Liver (tissue), 7 donors: ENCODE measurements at regions not wholly inside any gene's neighbourhood (a gene's known extent, or its start where the extent isn't known, plus 50 kb on each side); places are given as distances from the start of the nearest gene placed in this dataset.

Experiments
- DNase-seq: peaks from one replicate; pipeline ENCODE4 v3.0.0-alpha.2; 2017; ENCODE audit warnings: low spot score
- H3K27ac ChIP-seq, 2 donors: one replicate each; pipeline ENCODE4 v1.7.0; 2013; ENCODE audit warnings: inconsistent platforms in 2 of 2, low read length in 2 of 2, control low read depth in 1 of 2, low read depth in 1 of 2, mild to moderate bottlenecking in 1 of 2
- H3K27me3 ChIP-seq, 4 donors: one replicate each; pipeline versions ENCODE4 v1.6.1 to v1.7.0; 2013; ENCODE audit warnings: low read length in 3 of 4, inconsistent platforms in 1 of 4, mild to moderate bottlenecking in 1 of 4, moderate library complexity in 1 of 4; ENCODE audit not compliant: control insufficient read depth in 4 of 4, insufficient read depth in 4 of 4
- H3K36me3 ChIP-seq, 4 donors: one replicate each; pipeline versions ENCODE4 v1.6.1 to v1.7.0; 2013; ENCODE audit warnings: low read length in 3 of 4, mild to moderate bottlenecking in 3 of 4, low read depth in 1 of 4, moderate library complexity in 1 of 4; ENCODE audit not compliant: control insufficient read depth in 4 of 4, insufficient read depth in 3 of 4
- H3K4me1 ChIP-seq, 4 donors: one replicate each; pipeline versions ENCODE4 v1.6.1 to v1.7.0; 2013; ENCODE audit warnings: low read length in 3 of 4, mild to moderate bottlenecking in 3 of 4, moderate library complexity in 1 of 4; ENCODE audit not compliant: control insufficient read depth in 4 of 4, insufficient read depth in 4 of 4
- H3K4me3 ChIP-seq, 3 donors: one replicate each; pipeline versions ENCODE4 v1.6.1 to v1.7.0; 2013; ENCODE audit warnings: low read length in 3 of 3, control low read depth in 1 of 3, low read depth in 1 of 3, mild to moderate bottlenecking in 1 of 3
- H3K9ac ChIP-seq, 2 donors: one replicate each; pipeline ENCODE4 v1.7.0; 2013; ENCODE audit warnings: low read length in 2 of 2, mild to moderate bottlenecking in 2 of 2, moderate library complexity in 2 of 2, control low read depth in 1 of 2, low read depth in 1 of 2
- H3K9me3 ChIP-seq, 4 donors: one replicate each; pipeline versions ENCODE4 v1.6.1 to v1.7.0; 2013; ENCODE audit warnings: low read length in 3 of 4; ENCODE audit not compliant: control insufficient read depth in 4 of 4
- ATF3 ChIP-seq: IDR thresholded peaks from 2 replicates; pipeline ENCODE4 v1.6.1; 2016; ENCODE audit warnings: antibody characterized with exemption
- EGR1 ChIP-seq, 2 donors: IDR thresholded peaks; 2 replicates each; pipeline ENCODE4 v1.6.1; 2016 to 2018; ENCODE audit warnings: antibody characterized with exemption in 2 of 2, low read depth in 2 of 2
- GABPA ChIP-seq, 2 donors: IDR thresholded peaks in 1 of 2; conservative IDR thresholded peaks in 1 of 2; 2 replicates each; pipeline ENCODE4 v1.6.1; 2016; ENCODE audit warnings: antibody characterized with exemption in 2 of 2, mild to moderate bottlenecking in 1 of 2, moderate library complexity in 1 of 2
- MAX ChIP-seq: IDR thresholded peaks from 2 replicates; pipeline ENCODE4 v1.6.1; 2016; ENCODE audit warnings: antibody characterized with exemption
- NR2F2 ChIP-seq: IDR thresholded peaks from 2 replicates; pipeline ENCODE4 v1.6.1; 2016; ENCODE audit warnings: antibody characterized with exemption
- RAD21 ChIP-seq, 2 donors: IDR thresholded peaks; 2 replicates each; pipeline ENCODE4 v1.6.1; 2016; ENCODE audit warnings: antibody characterized with exemption in 2 of 2, mild to moderate bottlenecking in 2 of 2
- RXRA ChIP-seq, 2 donors: IDR thresholded peaks; 2 replicates each; pipeline ENCODE4 v1.6.1; 2017 to 2018; ENCODE audit warnings: antibody characterized with exemption in 2 of 2, mild to moderate bottlenecking in 1 of 2
- TAF1 ChIP-seq: conservative IDR thresholded peaks from 2 replicates; pipeline ENCODE4 v1.6.1; 2016; ENCODE audit warnings: antibody characterized with exemption, mild to moderate bottlenecking
- YY1 ChIP-seq: IDR thresholded peaks from 2 replicates; pipeline ENCODE4 v1.6.1; 2016; ENCODE audit warnings: antibody characterized with exemption, mild to moderate bottlenecking
- WGBS: extraction: QIAGEN DNeasy Blood & Tissue Kit; methylation state at CpG from one replicate; pipeline ENCODE4 v1.1.7; 2013; 5-methylcytosine and 5-hydroxymethylcytosine counted together
- TF ChIP-seq, protein P1 (sequence below): IDR thresholded peaks from 2 replicates; pipeline ENCODE4 v1.6.1; 2016; ENCODE audit warnings: antibody characterized with exemption, mild to moderate bottlenecking
- TF ChIP-seq, protein P2 (sequence below): IDR thresholded peaks from 2 replicates; pipeline ENCODE4 v1.6.1; 2016; ENCODE audit warnings: antibody characterized with exemption
- donor health status: healthy.
- donor health status: healthy.
- donor health status: healthy.
- donor health status: healthy.

DNA sequence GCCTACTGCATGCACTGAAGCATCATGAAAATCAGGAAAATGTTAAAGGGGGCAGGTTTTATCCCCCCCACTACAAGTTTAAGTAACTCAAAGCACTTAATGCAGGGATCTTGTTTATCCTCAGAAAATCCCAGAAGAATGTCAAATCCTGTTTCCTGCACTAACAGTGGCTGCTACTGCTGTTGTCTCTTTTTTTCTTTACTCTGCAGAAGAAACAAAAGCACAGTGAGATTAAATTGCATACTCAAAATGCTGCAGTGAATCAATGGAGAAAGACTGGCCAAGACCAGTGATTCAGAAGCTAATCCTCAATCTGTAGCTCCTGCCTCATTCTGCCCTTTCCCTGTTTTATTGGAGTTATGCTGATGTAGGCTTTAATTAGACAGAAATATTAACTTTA is 332.3 kb upstream of the FIGN start:
- TF ChIP-seq ATF3 = no peak
- TF ChIP-seq TAF1 = no peak
- TF ChIP-seq RAD21 (IDR thresholded peaks at IDR 0.05) = no peak
- TF ChIP-seq YY1 = no peak
- no peak for TF ChIP-seq GABPA (IDR thresholded peaks at IDR 0.05 in 1 of 2, conservative IDR thresholded peaks at IDR 0.05 in 1 of 2)
- no peak for TF ChIP-seq NR2F2
- TF ChIP-seq, protein P1, sequence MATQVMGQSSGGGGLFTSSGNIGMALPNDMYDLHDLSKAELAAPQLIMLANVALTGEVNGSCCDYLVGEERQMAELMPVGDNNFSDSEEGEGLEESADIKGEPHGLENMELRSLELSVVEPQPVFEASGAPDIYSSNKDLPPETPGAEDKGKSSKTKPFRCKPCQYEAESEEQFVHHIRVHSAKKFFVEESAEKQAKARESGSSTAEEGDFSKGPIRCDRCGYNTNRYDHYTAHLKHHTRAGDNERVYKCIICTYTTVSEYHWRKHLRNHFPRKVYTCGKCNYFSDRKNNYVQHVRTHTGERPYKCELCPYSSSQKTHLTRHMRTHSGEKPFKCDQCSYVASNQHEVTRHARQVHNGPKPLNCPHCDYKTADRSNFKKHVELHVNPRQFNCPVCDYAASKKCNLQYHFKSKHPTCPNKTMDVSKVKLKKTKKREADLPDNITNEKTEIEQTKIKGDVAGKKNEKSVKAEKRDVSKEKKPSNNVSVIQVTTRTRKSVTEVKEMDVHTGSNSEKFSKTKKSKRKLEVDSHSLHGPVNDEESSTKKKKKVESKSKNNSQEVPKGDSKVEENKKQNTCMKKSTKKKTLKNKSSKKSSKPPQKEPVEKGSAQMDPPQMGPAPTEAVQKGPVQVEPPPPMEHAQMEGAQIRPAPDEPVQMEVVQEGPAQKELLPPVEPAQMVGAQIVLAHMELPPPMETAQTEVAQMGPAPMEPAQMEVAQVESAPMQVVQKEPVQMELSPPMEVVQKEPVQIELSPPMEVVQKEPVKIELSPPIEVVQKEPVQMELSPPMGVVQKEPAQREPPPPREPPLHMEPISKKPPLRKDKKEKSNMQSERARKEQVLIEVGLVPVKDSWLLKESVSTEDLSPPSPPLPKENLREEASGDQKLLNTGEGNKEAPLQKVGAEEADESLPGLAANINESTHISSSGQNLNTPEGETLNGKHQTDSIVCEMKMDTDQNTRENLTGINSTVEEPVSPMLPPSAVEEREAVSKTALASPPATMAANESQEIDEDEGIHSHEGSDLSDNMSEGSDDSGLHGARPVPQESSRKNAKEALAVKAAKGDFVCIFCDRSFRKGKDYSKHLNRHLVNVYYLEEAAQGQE = no peak
- TF ChIP-seq, protein P2, sequence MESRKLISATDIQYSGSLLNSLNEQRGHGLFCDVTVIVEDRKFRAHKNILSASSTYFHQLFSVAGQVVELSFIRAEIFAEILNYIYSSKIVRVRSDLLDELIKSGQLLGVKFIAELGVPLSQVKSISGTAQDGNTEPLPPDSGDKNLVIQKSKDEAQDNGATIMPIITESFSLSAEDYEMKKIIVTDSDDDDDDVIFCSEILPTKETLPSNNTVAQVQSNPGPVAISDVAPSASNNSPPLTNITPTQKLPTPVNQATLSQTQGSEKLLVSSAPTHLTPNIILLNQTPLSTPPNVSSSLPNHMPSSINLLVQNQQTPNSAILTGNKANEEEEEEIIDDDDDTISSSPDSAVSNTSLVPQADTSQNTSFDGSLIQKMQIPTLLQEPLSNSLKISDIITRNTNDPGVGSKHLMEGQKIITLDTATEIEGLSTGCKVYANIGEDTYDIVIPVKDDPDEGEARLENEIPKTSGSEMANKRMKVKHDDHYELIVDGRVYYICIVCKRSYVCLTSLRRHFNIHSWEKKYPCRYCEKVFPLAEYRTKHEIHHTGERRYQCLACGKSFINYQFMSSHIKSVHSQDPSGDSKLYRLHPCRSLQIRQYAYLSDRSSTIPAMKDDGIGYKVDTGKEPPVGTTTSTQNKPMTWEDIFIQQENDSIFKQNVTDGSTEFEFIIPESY = no peak
- no peaks in the 10 kb centered on the region for H3K4me1 ChIP-seq
- H3K27ac ChIP-seq = no peak overlapping the region
- DNase-seq = no peak
- H3K9ac ChIP-seq = no peak overlapping the region
- H3K9me3 ChIP-seq = no peaks in the 10 kb centered on the region
- H3K4me3 ChIP-seq = no peak overlapping the region
- H3K27me3 ChIP-seq = no peaks in the 10 kb centered on the region
- no peaks in the 10 kb centered on the region for H3K36me3 ChIP-seq

DNA sequence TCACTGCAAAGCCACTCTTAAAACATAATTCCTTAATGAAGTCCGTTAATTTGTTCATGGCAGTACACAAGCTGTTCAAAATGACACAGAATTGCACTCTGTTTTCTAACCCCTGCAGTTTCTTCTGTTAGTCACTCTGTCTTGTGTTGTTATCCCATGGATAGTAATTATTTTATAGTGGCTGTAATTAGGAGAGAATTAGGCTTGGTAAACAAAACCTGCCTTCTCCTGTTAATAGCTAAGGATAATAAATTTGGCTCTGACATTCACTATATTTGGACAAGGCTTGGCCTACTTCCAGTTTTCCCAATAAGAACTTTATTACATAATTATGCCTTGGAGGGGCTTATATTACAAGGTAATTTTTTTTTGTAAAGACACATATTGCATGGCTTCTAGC is 330.3 kb upstream of the FIGN start:
- H3K27me3 ChIP-seq = no peaks in the 10 kb centered on the region
- H3K9ac ChIP-seq = no peak overlapping the region
- H3K4me3 ChIP-seq = no peak overlapping the region
- H3K9me3 ChIP-seq = no peaks in the 10 kb centered on the region
- WGBS = 85% methylated on average over 1 of the region's 1 CpG
- DNase-seq = no peak
- no peaks in the 10 kb centered on the region for H3K4me1 ChIP-seq
- H3K27ac ChIP-seq = no peak overlapping the region
- TF ChIP-seq YY1 (no peak), EGR1 (IDR thresholded peaks at IDR 0.05; ENCODE audit: low read depth in 2 of 2) (no peak), ATF3 (no peak), RXRA (IDR thresholded peaks at IDR 0.05) (no peak), MAX (no peak)
- TF ChIP-seq, protein P2 = no peak
- no peaks in the 10 kb centered on the region for H3K36me3 ChIP-seq
